ENCODE measurements at regions not wholly inside any gene's neighbourhood (a gene's known extent, or its start where the extent isn't known, plus 50 kb on each side); places are given as distances from the start of the nearest gene placed in this dataset.

- no peak for FAIRE-seq
Measured at GRCh38 chr2:164439885-164440284, 181.4 kb downstream of the GRB14 start.

- no peak for FAIRE-seq
Measured at GRCh38 chr2:164439235-164439634, 182.0 kb downstream of the GRB14 start.

GRCh38 chr2:164438490-164439205 lies 182.6 kb downstream of the GRB14 start:
- FAIRE-seq: no peak

- no peak for FAIRE-seq
Measured at GRCh38 chr2:164436131-164436530, 185.2 kb downstream of the GRB14 start.

- no peak for FAIRE-seq
Measured at GRCh38 chr2:164430166-164430783, 191.0 kb downstream of the GRB14 start.

- no peak for FAIRE-seq
Measured at GRCh38 chr2:164429354-164429753, 191.9 kb downstream of the GRB14 start.

- FAIRE-seq: no peak
Measured at GRCh38 chr2:164427111-164427510, 194.2 kb downstream of the GRB14 start.

- no peak for FAIRE-seq
Measured at GRCh38 chr2:164420787-164421186, 200.5 kb downstream of the GRB14 start.

GRCh38 chr2:164412831-164413230 lies 208.5 kb downstream of the GRB14 start:
- no peak for FAIRE-seq

- FAIRE-seq: no peak
Measured at GRCh38 chr2:164389411-164389810, 231.9 kb downstream of the GRB14 start.

- no peak for FAIRE-seq
Measured at GRCh38 chr2:164388511-164388910, 232.8 kb downstream of the GRB14 start.

GRCh38 chr2:164386231-164386630 lies 235.1 kb downstream of the GRB14 start:
- no peak for FAIRE-seq

GRCh38 chr2:164384434-164384833 lies 236.8 kb downstream of the GRB14 start:
- FAIRE-seq: no peak

GRCh38 chr2:164371916-164372315 lies 249.4 kb downstream of the GRB14 start:
- FAIRE-seq: no peak

- no peak for FAIRE-seq
Measured at GRCh38 chr2:164369366-164369765, 251.9 kb downstream of the GRB14 start.

GRCh38 chr2:164368896-164369295 lies 252.4 kb downstream of the GRB14 start:
- FAIRE-seq: no peak

GRCh38 chr2:164363646-164364045 lies 257.6 kb downstream of the GRB14 start:
- FAIRE-seq: no peak

- no peak for FAIRE-seq
Measured at GRCh38 chr2:164351536-164351935, 269.7 kb downstream of the GRB14 start.

GRCh38 chr2:164335947-164336346 lies 285.3 kb downstream of the GRB14 start:
- no peak for FAIRE-seq

- no peak for FAIRE-seq
Measured at GRCh38 chr2:164335128-164335527, 286.2 kb downstream of the GRB14 start.

- no peak for FAIRE-seq
Measured at GRCh38 chr2:164328310-164328709, 293.0 kb downstream of the GRB14 start.

- FAIRE-seq: no peak
Measured at GRCh38 chr2:164323978-164324377, 297.3 kb downstream of the GRB14 start.

- no peak for FAIRE-seq
Measured at GRCh38 chr2:164314148-164314547, 307.1 kb downstream of the GRB14 start.

GRCh38 chr2:164306872-164307271 lies 314.4 kb downstream of the GRB14 start:
- no peak for FAIRE-seq

- FAIRE-seq: no peak
Measured at GRCh38 chr2:164302786-164303185, 318.5 kb downstream of the GRB14 start.

All from colon (tissue), 2 donors.